ENCODE measurements at regions not wholly inside any gene's neighbourhood (a gene's known extent, or its start where the extent isn't known, plus 50 kb on each side); places are given as distances from the start of the nearest gene placed in this dataset.
"Not testable (repeated sequence)": the region's sequence is repeated elsewhere in the genome, so short reads cannot be mapped to it uniquely, and the experiment has no call there.

GRCh38 chr5:116813356-116813755, 238.7 kb upstream of the SEMA6A start:
- DNase-seq, result no peak

GRCh38 chr5:116810951-116811350, 236.3 kb upstream of the SEMA6A start:
- DNase-seq, result no peak

GRCh38 chr5:116806836-116807235, 232.2 kb upstream of the SEMA6A start:
- DNase-seq, result no peak

- no peak for DNase-seq
Measured at GRCh38 chr5:116799401-116799800, 224.8 kb upstream of the SEMA6A start.

- no peak for DNase-seq
Measured at GRCh38 chr5:116795189-116795588, 220.6 kb upstream of the SEMA6A start.

- no peak for DNase-seq
Measured at GRCh38 chr5:116789522-116789921, 214.9 kb upstream of the SEMA6A start.

- DNase-seq, result no peak
Measured at GRCh38 chr5:116788851-116789403, 214.3 kb upstream of the SEMA6A start.

GRCh38 chr5:116787570-116787969, 212.9 kb upstream of the SEMA6A start:
- DNase-seq, result no peak

GRCh38 chr5:116785106-116785505, 210.5 kb upstream of the SEMA6A start:
- DNase-seq, result no peak

- no peak for DNase-seq
Measured at GRCh38 chr5:116779846-116780245, 205.2 kb upstream of the SEMA6A start.

GRCh38 chr5:116778651-116779280, 204.1 kb upstream of the SEMA6A start:
- no peak for DNase-seq

GRCh38 chr5:116778032-116778431, 203.4 kb upstream of the SEMA6A start:
- DNase-seq, result no peak

- DNase-seq, result no peak
Measured at GRCh38 chr5:116773926-116774325, 199.3 kb upstream of the SEMA6A start.

- DNase-seq, result no peak
Measured at GRCh38 chr5:116772806-116773205, 198.2 kb upstream of the SEMA6A start.

GRCh38 chr5:116772152-116772501, 197.5 kb upstream of the SEMA6A start:
- DNase-seq, result no peak

- no peak for DNase-seq
Measured at GRCh38 chr5:116771466-116772151, 197.0 kb upstream of the SEMA6A start.

GRCh38 chr5:116769953-116770352, 195.3 kb upstream of the SEMA6A start:
- DNase-seq, result not testable (repeated sequence)

- DNase-seq, result no peak
Measured at GRCh38 chr5:116769470-116769869, 194.8 kb upstream of the SEMA6A start.

GRCh38 chr5:116766470-116766947, 191.9 kb upstream of the SEMA6A start:
- DNase-seq, result no peak

- no peak for DNase-seq
Measured at GRCh38 chr5:116765441-116765840, 190.8 kb upstream of the SEMA6A start.

- DNase-seq, result no peak
Measured at GRCh38 chr5:116764941-116765340, 190.3 kb upstream of the SEMA6A start.

- DNase-seq, result no peak
Measured at GRCh38 chr5:116763987-116764866, 189.6 kb upstream of the SEMA6A start.

GRCh38 chr5:116759860-116760640, 185.4 kb upstream of the SEMA6A start:
- no peak for DNase-seq

Measured in CD4-positive, alpha-beta T cell treated with Interleukin-1 beta for 1 hour (primary cell).